ENCODE measurements at regions not wholly inside any gene's neighbourhood (a gene's known extent, or its start where the extent isn't known, plus 50 kb on each side); places are given as distances from the start of the nearest gene placed in this dataset.
A peak's percentile ranks its signal among the peaks of the same experiment; 100 is the strongest.

GRCh38 chr10:43981696-43982095, 333.0 kb upstream of the ZNF32 start:
- no peak overlapping the region for H3K27ac ChIP-seq (ENCODE audit: low read length)
- H3F3A ChIP-seq (ENCODE audit: insufficient read depth, low read length), result no peaks in the 10 kb centered on the region
- H3K9me2 ChIP-seq (replicated peaks; ENCODE audit: insufficient read depth, low read length), result no peaks in the 10 kb centered on the region
- no peaks in the 10 kb centered on the region for H4K20me1 ChIP-seq (ENCODE audit: insufficient read depth, low read length)
- no peak overlapping the region for H2AFZ ChIP-seq (ENCODE audit: low read length)
- no peak for DNase-seq
- no peaks in the 10 kb centered on the region for H3K4me1 ChIP-seq (ENCODE audit: low read length)
- no peak overlapping the region for H3K4me3 ChIP-seq (ENCODE audit: low read length)
- H3K36me3 ChIP-seq (replicated peaks; ENCODE audit: insufficient read depth, low read length), result no peaks in the 10 kb centered on the region
- H3K9ac ChIP-seq (ENCODE audit: low read length), result no peak overlapping the region
- TF ChIP-seq CTCF (IDR thresholded peaks at IDR 0.05; ENCODE audit: low read length), result no peak
- TF ChIP-seq EZH2phosphoT487 (IDR thresholded peaks at IDR 0.05; ENCODE audit: low read length), result no peak
- TF ChIP-seq EZH2 (optimal IDR thresholded peaks at IDR 0.05; ENCODE audit: low read depth, low read length), result no peak
- no peaks in the 10 kb centered on the region for H3K79me2 ChIP-seq (ENCODE audit: low read length)
- H3K9me3 ChIP-seq (replicated peaks; ENCODE audit: insufficient read depth, low read length), result no peaks in the 10 kb centered on the region
- H3K27me3 ChIP-seq (replicated peaks; ENCODE audit: insufficient read depth, low read length), result no peaks in the 10 kb centered on the region
- H3K4me2 ChIP-seq (ENCODE audit: low read depth, low read length), result no peak overlapping the region

- no peaks in the 10 kb centered on the region for H3K36me3 ChIP-seq (replicated peaks; ENCODE audit: insufficient read depth, low read length)
- no peak overlapping the region for H3K9ac ChIP-seq (ENCODE audit: low read length)
- TF ChIP-seq EZH2phosphoT487 (IDR thresholded peaks at IDR 0.05; ENCODE audit: low read length) (no peak), CTCF (IDR thresholded peaks at IDR 0.05; ENCODE audit: low read length) (no peak), EZH2 (optimal IDR thresholded peaks at IDR 0.05; ENCODE audit: low read depth, low read length) (no peak)
- H3K27me3 ChIP-seq (replicated peaks; ENCODE audit: insufficient read depth, low read length), result no peaks in the 10 kb centered on the region
- no peak overlapping the region for H3K27ac ChIP-seq (ENCODE audit: low read length)
- H3K4me2 ChIP-seq (ENCODE audit: low read depth, low read length), result no peak overlapping the region
- H4K20me1 ChIP-seq (ENCODE audit: insufficient read depth, low read length), result no peaks in the 10 kb centered on the region
- no peaks in the 10 kb centered on the region for H3K4me1 ChIP-seq (ENCODE audit: low read length)
- H3K4me3 ChIP-seq (ENCODE audit: low read length), result no peak overlapping the region
- H3K9me2 ChIP-seq (replicated peaks; ENCODE audit: insufficient read depth, low read length), result no peaks in the 10 kb centered on the region
- no peaks in the 10 kb centered on the region for H3F3A ChIP-seq (ENCODE audit: insufficient read depth, low read length)
- H3K9me3 ChIP-seq (replicated peaks; ENCODE audit: insufficient read depth, low read length), result no peaks in the 10 kb centered on the region
- no peak overlapping the region for H2AFZ ChIP-seq (ENCODE audit: low read length)
- no peaks in the 10 kb centered on the region for H3K79me2 ChIP-seq (ENCODE audit: low read length)
- DNase-seq, result peak; percentile 29
Observed at GRCh38 chr10:43981232-43981631, 332.6 kb upstream of the ZNF32 start.

- H3K79me2 ChIP-seq (ENCODE audit: low read length), result no peaks in the 10 kb centered on the region
- H3K4me3 ChIP-seq (ENCODE audit: low read length), result no peak overlapping the region
- no peaks in the 10 kb centered on the region for H3K4me1 ChIP-seq (ENCODE audit: low read length)
- TF ChIP-seq EZH2phosphoT487 (IDR thresholded peaks at IDR 0.05; ENCODE audit: low read length) (no peak), EZH2 (optimal IDR thresholded peaks at IDR 0.05; ENCODE audit: low read depth, low read length) (no peak), CTCF (IDR thresholded peaks at IDR 0.05; ENCODE audit: low read length) (no peak)
- H3K9me2 ChIP-seq (replicated peaks; ENCODE audit: insufficient read depth, low read length), result no peaks in the 10 kb centered on the region
- H3K4me2 ChIP-seq (ENCODE audit: low read depth, low read length), result no peak overlapping the region
- no peaks in the 10 kb centered on the region for H3K9me3 ChIP-seq (replicated peaks; ENCODE audit: insufficient read depth, low read length)
- H3K9ac ChIP-seq (ENCODE audit: low read length), result no peak overlapping the region
- H3F3A ChIP-seq (ENCODE audit: insufficient read depth, low read length), result no peaks in the 10 kb centered on the region
- H3K27ac ChIP-seq (ENCODE audit: low read length), result no peak overlapping the region
- DNase-seq, result no peak
- no peaks in the 10 kb centered on the region for H3K27me3 ChIP-seq (replicated peaks; ENCODE audit: insufficient read depth, low read length)
- no peaks in the 10 kb centered on the region for H3K36me3 ChIP-seq (replicated peaks; ENCODE audit: insufficient read depth, low read length)
- no peaks in the 10 kb centered on the region for H4K20me1 ChIP-seq (ENCODE audit: insufficient read depth, low read length)
- no peak overlapping the region for H2AFZ ChIP-seq (ENCODE audit: low read length)
Observed at GRCh38 chr10:43980715-43981114, 332.0 kb upstream of the ZNF32 start.
